ENCODE measurements at regions not wholly inside any gene's neighbourhood (a gene's known extent, or its start where the extent isn't known, plus 50 kb on each side); places are given as distances from the start of the nearest gene placed in this dataset.

GRCh38 chr4:20386001-20386740 lies 134.5 kb downstream of the SLIT2 start:
- TF ChIP-seq POLR2AphosphoS5 (IDR thresholded peaks at IDR 0.05; ENCODE audit: low read depth, low read length) (no peak), POU2F2 (IDR thresholded peaks at IDR 0.05; ENCODE audit: low read depth, low read length) (no peak)
- FAIRE-seq (no peak), DNase-seq (ENCODE audit: insufficient read length, low spot score) (no peak)

- TF ChIP-seq TAF1 (IDR thresholded peaks at IDR 0.05; ENCODE audit: low read depth, low read length) = no peak
- TF ChIP-seq POU2F2 (IDR thresholded peaks at IDR 0.05; ENCODE audit: low read depth, low read length) = no peak
- TF ChIP-seq POLR2A (IDR thresholded peaks at IDR 0.05; ENCODE audit: low read depth, low read length) = no peak
- no peak for TF ChIP-seq SPI1 (IDR thresholded peaks at IDR 0.05; ENCODE audit: low read depth, low read length)
- TF ChIP-seq POLR2AphosphoS5 (IDR thresholded peaks at IDR 0.05; ENCODE audit: low read depth, low read length) = no peak
- no peak for TF ChIP-seq PAX5 (IDR thresholded peaks at IDR 0.05; ENCODE audit: insufficient read depth, low read length, severe bottlenecking)
- DNase-seq (ENCODE audit: insufficient read length, low spot score) (no peak), FAIRE-seq (no peak)
These were observed 135.2 kb downstream of the SLIT2 start for GRCh38 chr4:20386906-20387305.

GRCh38 chr4:20391198-20391597 lies 139.5 kb downstream of the SLIT2 start:
- no peak for TF ChIP-seq SPI1 (IDR thresholded peaks at IDR 0.05; ENCODE audit: low read depth, low read length)
- TF ChIP-seq POU2F2 (IDR thresholded peaks at IDR 0.05; ENCODE audit: low read depth, low read length) = no peak
- TF ChIP-seq POLR2AphosphoS5 (IDR thresholded peaks at IDR 0.05; ENCODE audit: low read depth, low read length) = no peak
- TF ChIP-seq PAX5 (IDR thresholded peaks at IDR 0.05; ENCODE audit: insufficient read depth, low read length, severe bottlenecking) = no peak
- TF ChIP-seq TAF1 (IDR thresholded peaks at IDR 0.05; ENCODE audit: low read depth, low read length) = no peak
- no peak for TF ChIP-seq POLR2A (IDR thresholded peaks at IDR 0.05; ENCODE audit: low read depth, low read length)
- DNase-seq (ENCODE audit: insufficient read length, low spot score) = no peak
- no peak for FAIRE-seq

- FAIRE-seq (no peak), DNase-seq (ENCODE audit: insufficient read length, low spot score) (no peak)
- TF ChIP-seq PAX5 (IDR thresholded peaks at IDR 0.05; ENCODE audit: insufficient read depth, low read length, severe bottlenecking) (no peak), POU2F2 (IDR thresholded peaks at IDR 0.05; ENCODE audit: low read depth, low read length) (no peak)
These were observed 140.2 kb downstream of the SLIT2 start for GRCh38 chr4:20391912-20392311.

- no peak for DNase-seq (ENCODE audit: insufficient read length, low spot score)
- TF ChIP-seq PAX5 (IDR thresholded peaks at IDR 0.05; ENCODE audit: insufficient read depth, low read length, severe bottlenecking) (no peak), SPI1 (IDR thresholded peaks at IDR 0.05; ENCODE audit: low read depth, low read length) (no peak), POLR2AphosphoS5 (IDR thresholded peaks at IDR 0.05; ENCODE audit: low read depth, low read length) (no peak), POLR2A (IDR thresholded peaks at IDR 0.05; ENCODE audit: low read depth, low read length) (no peak), TAF1 (IDR thresholded peaks at IDR 0.05; ENCODE audit: low read depth, low read length) (no peak), POU2F2 (IDR thresholded peaks at IDR 0.05; ENCODE audit: low read depth, low read length) (no peak)
- no peak for FAIRE-seq
These were observed 141.9 kb downstream of the SLIT2 start for GRCh38 chr4:20393486-20394100.

- no peak for DNase-seq (ENCODE audit: insufficient read length, low spot score)
- no peak for TF ChIP-seq POLR2AphosphoS5 (IDR thresholded peaks at IDR 0.05; ENCODE audit: low read depth, low read length)
- TF ChIP-seq POLR2A (IDR thresholded peaks at IDR 0.05; ENCODE audit: low read depth, low read length) = no peak
- TF ChIP-seq PAX5 (IDR thresholded peaks at IDR 0.05; ENCODE audit: insufficient read depth, low read length, severe bottlenecking) = no peak
- no peak for TF ChIP-seq TAF1 (IDR thresholded peaks at IDR 0.05; ENCODE audit: low read depth, low read length)
- no peak for TF ChIP-seq POU2F2 (IDR thresholded peaks at IDR 0.05; ENCODE audit: low read depth, low read length)
- no peak for TF ChIP-seq SPI1 (IDR thresholded peaks at IDR 0.05; ENCODE audit: low read depth, low read length)
- FAIRE-seq = no peak
These were observed 142.8 kb downstream of the SLIT2 start for GRCh38 chr4:20394512-20394911.

- DNase-seq (ENCODE audit: insufficient read length, low spot score) (no peak), FAIRE-seq (no peak)
- TF ChIP-seq SPI1 (IDR thresholded peaks at IDR 0.05; ENCODE audit: low read depth, low read length) = no peak
- TF ChIP-seq POLR2A (IDR thresholded peaks at IDR 0.05; ENCODE audit: low read depth, low read length) = no peak
- no peak for TF ChIP-seq TAF1 (IDR thresholded peaks at IDR 0.05; ENCODE audit: low read depth, low read length)
- TF ChIP-seq PAX5 (IDR thresholded peaks at IDR 0.05; ENCODE audit: insufficient read depth, low read length, severe bottlenecking) = no peak
- TF ChIP-seq POLR2AphosphoS5 (IDR thresholded peaks at IDR 0.05; ENCODE audit: low read depth, low read length) = no peak
- TF ChIP-seq POU2F2 (IDR thresholded peaks at IDR 0.05; ENCODE audit: low read depth, low read length) = no peak
These were observed 143.6 kb downstream of the SLIT2 start for GRCh38 chr4:20395160-20395773.

GRCh38 chr4:20403290-20403689 lies 151.6 kb downstream of the SLIT2 start:
- DNase-seq (ENCODE audit: insufficient read length, low spot score) (no peak), FAIRE-seq (no peak)
- TF ChIP-seq PAX5 (IDR thresholded peaks at IDR 0.05; ENCODE audit: insufficient read depth, low read length, severe bottlenecking) (no peak), POLR2AphosphoS5 (IDR thresholded peaks at IDR 0.05; ENCODE audit: low read depth, low read length) (no peak), TAF1 (IDR thresholded peaks at IDR 0.05; ENCODE audit: low read depth, low read length) (no peak), SPI1 (IDR thresholded peaks at IDR 0.05; ENCODE audit: low read depth, low read length) (peak; percentile 74), POU2F2 (IDR thresholded peaks at IDR 0.05; ENCODE audit: low read depth, low read length) (no peak)

GRCh38 chr4:20403846-20404245 lies 152.1 kb downstream of the SLIT2 start:
- DNase-seq (ENCODE audit: insufficient read length, low spot score) (no peak), FAIRE-seq (no peak)
- TF ChIP-seq PAX5 (IDR thresholded peaks at IDR 0.05; ENCODE audit: insufficient read depth, low read length, severe bottlenecking) (no peak), TAF1 (IDR thresholded peaks at IDR 0.05; ENCODE audit: low read depth, low read length) (no peak), POLR2A (IDR thresholded peaks at IDR 0.05; ENCODE audit: low read depth, low read length) (no peak), POU2F2 (IDR thresholded peaks at IDR 0.05; ENCODE audit: low read depth, low read length) (no peak), POLR2AphosphoS5 (IDR thresholded peaks at IDR 0.05; ENCODE audit: low read depth, low read length) (no peak), SPI1 (IDR thresholded peaks at IDR 0.05; ENCODE audit: low read depth, low read length) (no peak)

All from GM12891 (cell line).